DLD1 (cell line): ENCODE measurements at regions not wholly inside any gene's neighbourhood (a gene's known extent, or its start where the extent isn't known, plus 50 kb on each side); places are given as distances from the start of the nearest gene placed in this dataset.

Source experiments
- in situ Hi-C: cut with HindIII; loops from 2 replicates; pipeline ENCODE4 v1.10.0; 2017; ENCODE audit warnings: low sequenced_read_pairs

GRCh38 chr10:3363311-3364045 is 190.9 kb upstream of the PITRM1 start:
- in situ Hi-C loops = no loop called here

- in situ Hi-C loops = no loop called here
These were observed 189.8 kb upstream of the PITRM1 start for GRCh38 chr10:3362394-3362793.

- in situ Hi-C loops = no loop called here
These were observed 189.1 kb upstream of the PITRM1 start for GRCh38 chr10:3361640-3362039.

- in situ Hi-C loops = no loop called here
These were observed 185.2 kb upstream of the PITRM1 start for GRCh38 chr10:3357737-3358136.

GRCh38 chr10:3355536-3355935 is 183.0 kb upstream of the PITRM1 start:
- in situ Hi-C loops = no loop called here

- in situ Hi-C loops = no loop called here
These were observed 181.8 kb upstream of the PITRM1 start for GRCh38 chr10:3354174-3354900.

GRCh38 chr10:3353235-3353634 is 180.7 kb upstream of the PITRM1 start:
- in situ Hi-C loops = no loop called here

- in situ Hi-C loops = no loop called here
These were observed 178.2 kb upstream of the PITRM1 start for GRCh38 chr10:3350617-3351258.

- in situ Hi-C loops = no loop called here
These were observed 177.6 kb upstream of the PITRM1 start for GRCh38 chr10:3350205-3350604.

- in situ Hi-C loops = no loop called here
These were observed 176.0 kb upstream of the PITRM1 start for GRCh38 chr10:3348564-3348963.

GRCh38 chr10:3347413-3348182 is 175.0 kb upstream of the PITRM1 start:
- in situ Hi-C loops = no loop called here

- in situ Hi-C loops = no loop called here
These were observed 174.3 kb upstream of the PITRM1 start for GRCh38 chr10:3346851-3347250.

- in situ Hi-C loops = no loop called here
These were observed 170.2 kb upstream of the PITRM1 start for GRCh38 chr10:3342771-3343170.

GRCh38 chr10:3340127-3340730 is 167.6 kb upstream of the PITRM1 start:
- in situ Hi-C loops = no loop called here

- in situ Hi-C loops = no loop called here
These were observed 167.0 kb upstream of the PITRM1 start for GRCh38 chr10:3339531-3339950.

GRCh38 chr10:3339121-3339520 is 166.5 kb upstream of the PITRM1 start:
- in situ Hi-C loops = no loop called here

- in situ Hi-C loops = no loop called here
These were observed 165.2 kb upstream of the PITRM1 start for GRCh38 chr10:3337741-3338140.

GRCh38 chr10:3336673-3337293 is 164.2 kb upstream of the PITRM1 start:
- in situ Hi-C loops = no loop called here

GRCh38 chr10:3333426-3333825 is 160.8 kb upstream of the PITRM1 start:
- in situ Hi-C loops = no loop called here

GRCh38 chr10:3331690-3332230 is 159.2 kb upstream of the PITRM1 start:
- in situ Hi-C loops = no loop called here
